ENCODE measurements at regions not wholly inside any gene's neighbourhood (a gene's known extent, or its start where the extent isn't known, plus 50 kb on each side); places are given as distances from the start of the nearest gene placed in this dataset.

DNA sequence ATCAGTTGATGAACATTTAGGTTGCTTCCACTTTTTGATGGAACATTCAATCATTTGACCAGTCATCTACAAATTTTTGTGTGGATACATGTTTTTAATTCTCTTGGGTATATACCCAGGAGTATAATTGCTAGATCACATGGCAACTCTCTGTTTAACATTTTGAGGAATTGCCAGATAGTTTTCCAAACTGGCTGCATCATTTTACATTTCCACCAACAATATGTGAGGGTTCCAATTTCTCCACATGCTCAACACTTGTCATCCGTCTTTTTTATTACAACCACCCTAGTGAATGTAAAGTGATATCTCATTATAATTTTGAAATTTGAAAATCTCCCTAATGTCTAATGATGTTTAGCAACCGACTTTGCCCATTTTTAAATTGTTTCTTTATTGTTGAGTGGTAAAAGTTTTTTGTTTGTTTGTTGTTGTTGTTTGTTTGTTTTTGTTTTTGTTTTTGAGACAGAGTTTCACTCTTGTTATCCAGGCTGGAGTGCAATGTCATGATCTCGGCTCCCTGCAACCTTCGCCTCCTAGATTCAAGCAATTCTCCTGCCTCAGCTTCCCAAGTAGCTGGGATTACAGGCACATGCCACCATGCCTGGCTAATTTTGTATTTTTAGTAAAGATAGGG lies 53.7 kb upstream of the PDYN start:
- Histone ChIP-seq H3K27ac (ENCODE audit: low read length) (no peak overlapping the region), H3K4me3 (ENCODE audit: control insufficient read depth in 1 of 2, extremely low read depth in 1 of 2, low read length in 1 of 2) (no peak overlapping the region), H3K4me1 (ENCODE audit: control insufficient read depth in 1 of 2, extremely low read depth in 1 of 2, insufficient read depth in 2 of 2, low read length in 2 of 2) (no peaks in the 10 kb centered on the region), H3K9me3 (no peaks in the 10 kb centered on the region), H3K36me3 (ENCODE audit: control insufficient read depth in 2 of 2, extremely low read depth in 1 of 2, insufficient read depth in 1 of 2, low read length in 1 of 2) (no peaks in the 10 kb centered on the region), H3K27me3 (replicated peaks in 1 of 2; ENCODE audit: control insufficient read depth in 2 of 2, extremely low read depth in 1 of 2, insufficient read depth in 2 of 2, low read length in 1 of 2) (peaks cover 0 to 28% of the 10 kb centered on the region in 2 experiments)
- H3K9me3 Mint-ChIP-seq, result no peaks in the 10 kb centered on the region
- no peak overlapping the region for H3K4me3 Mint-ChIP-seq
- ChIA-PET CTCF (no interaction called here), POLR2A (no interaction called here)
- no peak overlapping the region for H3K27ac Mint-ChIP-seq
- DNase-seq, result no peak
- WGBS (ENCODE audit: insufficient coverage), result no CpG with 5 or more reads among the region's 4 CpGs
- no peaks in the 10 kb centered on the region for H3K4me1 Mint-ChIP-seq
- no peaks in the 10 kb centered on the region for H3K36me3 Mint-ChIP-seq
- ATAC-seq (replicated peaks in 1 of 4), result no peak
- H3K27me3 Mint-ChIP-seq, result peaks cover 15 to 20% of the 10 kb centered on the region in 2 donors

DNA sequence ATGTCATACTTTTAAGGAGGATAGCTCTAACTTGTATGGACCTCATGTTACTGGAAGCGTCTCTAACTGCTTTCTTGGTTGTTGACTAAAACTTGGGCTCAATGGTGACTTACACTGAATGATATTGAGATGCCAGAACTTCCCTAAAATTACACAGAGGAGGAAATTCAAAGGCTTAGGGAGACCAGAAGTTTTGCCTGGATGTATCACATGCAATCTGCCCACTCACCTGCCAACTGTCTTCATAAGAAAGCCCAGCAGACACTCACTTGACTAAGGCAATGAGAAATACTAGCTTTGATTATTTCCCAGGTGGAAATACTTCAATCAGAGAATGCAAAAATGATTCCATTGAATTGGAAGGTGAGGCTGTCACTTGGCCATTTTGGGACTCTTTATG lies 51.2 kb upstream of the PDYN start:
- DNase-seq, result no peak
- Mint-ChIP-seq H3K4me3 (no peak overlapping the region), H3K9me3 (no peaks in the 10 kb centered on the region), H3K27ac (no peak overlapping the region), H3K4me1 (no peaks in the 10 kb centered on the region), H3K36me3 (no peaks in the 10 kb centered on the region), H3K27me3 (peaks cover 13% of the 10 kb centered on the region in 2 donors)
- ChIA-PET CTCF (no interaction called here), POLR2A (interaction anchor here in 1 of 2 donors (0.5 kb wide), 1 partner anchor 944 kb away, joined by 5 read pairs; no protein-coding TSS in a partner anchor)
- no CpG with 5 or more reads among the region's 1 CpG for WGBS (ENCODE audit: insufficient coverage)
- Histone ChIP-seq H3K4me1 (ENCODE audit: control insufficient read depth in 1 of 2, extremely low read depth in 1 of 2, insufficient read depth in 2 of 2, low read length in 2 of 2) (no peaks in the 10 kb centered on the region), H3K4me3 (ENCODE audit: control insufficient read depth in 1 of 2, extremely low read depth in 1 of 2, low read length in 1 of 2) (no peak overlapping the region), H3K36me3 (ENCODE audit: control insufficient read depth in 2 of 2, extremely low read depth in 1 of 2, insufficient read depth in 1 of 2, low read length in 1 of 2) (no peaks in the 10 kb centered on the region), H3K9me3 (no peaks in the 10 kb centered on the region), H3K27ac (ENCODE audit: low read length) (no peak overlapping the region), H3K27me3 (replicated peaks in 1 of 2; ENCODE audit: control insufficient read depth in 2 of 2, extremely low read depth in 1 of 2, insufficient read depth in 2 of 2, low read length in 1 of 2) (peaks cover 0 to 19% of the 10 kb centered on the region in 2 experiments)
- no peak for ATAC-seq (replicated peaks in 1 of 4)

Measured in T-cell (primary cell).